H9 (cell line): ENCODE measurements at regions not wholly inside any gene's neighbourhood (a gene's known extent, or its start where the extent isn't known, plus 50 kb on each side); places are given as distances from the start of the nearest gene placed in this dataset.

Experiments used
- DNase-seq: peaks from one replicate; pipeline ENCODE4 v3.0.0-alpha.2; 2017
- H2AFZ ChIP-seq: one replicate; pipeline ENCODE4 v1.6.1; 2013; ENCODE audit warnings: mild to moderate bottlenecking, low read length, control low read depth, moderate library complexity
- H2AK5ac ChIP-seq: 2 replicates; pipeline ENCODE4 v1.6.1; 2013; ENCODE audit warnings: low read length, control low read depth, mixed read lengths; ENCODE audit not compliant: insufficient read length
- H2BK120ac ChIP-seq: one replicate; pipeline ENCODE4 v1.6.1; 2013; ENCODE audit warnings: low read depth, mild to moderate bottlenecking, low read length, control low read depth, inconsistent platforms; ENCODE audit not compliant: poor library complexity, severe bottlenecking
- H2BK12ac ChIP-seq: 2 replicates; pipeline ENCODE4 v1.6.1; 2013; ENCODE audit warnings: low read length, control low read depth, mixed read lengths, low read depth; ENCODE audit not compliant: insufficient read length
- H2BK15ac ChIP-seq: 2 replicates; pipeline ENCODE4 v1.6.1; 2013; ENCODE audit warnings: low read depth, low read length, control low read depth
- H2BK20ac ChIP-seq: one replicate; pipeline ENCODE4 v1.6.1; 2013; ENCODE audit warnings: low read depth, mild to moderate bottlenecking, low read length, control low read depth, inconsistent platforms; ENCODE audit not compliant: poor library complexity, severe bottlenecking
- H2BK5ac ChIP-seq: 2 replicates; pipeline ENCODE4 v1.6.1; 2013; ENCODE audit warnings: low read length, control low read depth, mixed read lengths; ENCODE audit not compliant: insufficient read length
- H3K14ac ChIP-seq: 2 replicates; pipeline ENCODE4 v1.6.1; 2013; ENCODE audit warnings: low read length, control low read depth; ENCODE audit not compliant: insufficient read depth
- H3K18ac ChIP-seq: 2 replicates; pipeline ENCODE4 v1.6.1; 2013; ENCODE audit warnings: low read depth, mild to moderate bottlenecking, mixed read lengths, low read length, control low read depth; ENCODE audit not compliant: insufficient read length
- H3K23ac ChIP-seq: 2 replicates; pipeline ENCODE4 v1.6.1; 2013; ENCODE audit warnings: low read length, control low read depth, mixed read lengths, low read depth; ENCODE audit not compliant: insufficient read length
- H3K23me2 ChIP-seq: 2 replicates; pipeline ENCODE4 v1.6.1; 2013; ENCODE audit warnings: low read depth, mild to moderate bottlenecking, mixed read lengths, low read length, control low read depth; ENCODE audit not compliant: insufficient read length, poor library complexity, severe bottlenecking
- H3K27ac ChIP-seq: 2 replicates; pipeline ENCODE4 v1.5.1; 2013; ENCODE audit warnings: low read length, control low read depth, mixed read lengths, low read depth; ENCODE audit not compliant: insufficient read length
- H3K27me3 ChIP-seq: 2 replicates; pipeline ENCODE4 v1.6.1; 2013; ENCODE audit warnings: low read length, control low read depth, inconsistent platforms; ENCODE audit not compliant: insufficient read depth
- H3K4ac ChIP-seq: 2 replicates; pipeline ENCODE4 v1.6.1; 2013; ENCODE audit warnings: low read depth, mild to moderate bottlenecking, control low read depth, inconsistent platforms, low read length, moderate library complexity
- H3K4me1 ChIP-seq: 2 replicates; pipeline ENCODE4 v1.6.1; 2013; ENCODE audit warnings: low read length, control low read depth, inconsistent platforms; ENCODE audit not compliant: insufficient read depth
- H3K4me2 ChIP-seq: 2 replicates; pipeline ENCODE4 v1.6.1; 2013; ENCODE audit warnings: low read length, control low read depth, mixed read lengths; ENCODE audit not compliant: insufficient read length, insufficient read depth
- H3K56ac ChIP-seq: 2 replicates; pipeline ENCODE4 v1.6.1; 2013; ENCODE audit warnings: low read depth, mild to moderate bottlenecking, mixed read lengths, low read length, control low read depth; ENCODE audit not compliant: insufficient read length
- H3K79me1 ChIP-seq: 2 replicates; pipeline ENCODE4 v1.6.1; 2013; ENCODE audit warnings: low read depth, mild to moderate bottlenecking, moderate library complexity, low read length, control low read depth, inconsistent platforms; ENCODE audit not compliant: insufficient read depth, poor library complexity, severe bottlenecking
- H3K79me2 ChIP-seq: 2 replicates; pipeline ENCODE4 v1.6.1; 2013; ENCODE audit warnings: low read length, control low read depth, inconsistent platforms; ENCODE audit not compliant: insufficient read depth
- H3K9ac ChIP-seq: 2 replicates; pipeline ENCODE4 v1.6.1; 2013; ENCODE audit warnings: low read length, control low read depth, mixed read lengths; ENCODE audit not compliant: insufficient read length; ENCODE audit errors: extremely low read depth
- H3K9me3 ChIP-seq: one replicate; pipeline ENCODE4 v1.6.1; 2013; ENCODE audit warnings: low read depth, low read length, inconsistent platforms; ENCODE audit not compliant: control insufficient read depth
- H3T11ph ChIP-seq: one replicate; pipeline ENCODE4 v1.6.1; 2013; ENCODE audit warnings: mild to moderate bottlenecking, low read length, control low read depth, inconsistent platforms
- H4K20me1 ChIP-seq: one replicate; pipeline ENCODE4 v1.6.1; 2013; ENCODE audit not compliant: control insufficient read depth, insufficient read length, insufficient read depth
- H4K5ac ChIP-seq: 2 replicates; pipeline ENCODE4 v1.6.1; 2013; ENCODE audit warnings: low read depth, mild to moderate bottlenecking, mixed read lengths, low read length, control low read depth; ENCODE audit not compliant: insufficient read length
- H4K8ac ChIP-seq: replicated peaks from 2 replicates; pipeline ENCODE4 v1.6.1; 2013; ENCODE audit warnings: low read length, control low read depth, mixed read lengths, low read depth; ENCODE audit not compliant: insufficient read length
- H4K91ac ChIP-seq: 2 replicates; pipeline ENCODE4 v1.6.1; 2013; ENCODE audit warnings: low read depth, mild to moderate bottlenecking, moderate library complexity, mixed read lengths, low read length, control low read depth; ENCODE audit not compliant: insufficient read length
- H3K27ac Mint-ChIP-seq, 3 experiments: 2 replicates in 2 of 3; 3 replicates in 1 of 3; pipeline ENCODE4 v1.8.0; 2020 to 2021; ENCODE audit warnings: mixed read lengths in 3 of 3, mild to moderate bottlenecking in 1 of 3, moderate library complexity in 1 of 3
- H3K27me3 Mint-ChIP-seq: 2 replicates; pipeline ENCODE4 v1.8.0; 2021; ENCODE audit warnings: low read depth, mild to moderate bottlenecking, moderate library complexity, mixed read lengths
- H3K36me3 Mint-ChIP-seq, 3 experiments: 2 replicates in 2 of 3; 3 replicates in 1 of 3; pipeline ENCODE4 v1.8.0; 2020 to 2021; ENCODE audit warnings: low read depth in 3 of 3, mixed read lengths in 3 of 3; ENCODE audit not compliant: insufficient read depth in 1 of 3
- H3K4me1 Mint-ChIP-seq, 2 experiments: 2 replicates each; pipeline ENCODE4 v1.8.0; 2020; ENCODE audit warnings: mixed read lengths in 2 of 2
- H3K4me3 Mint-ChIP-seq, 2 experiments: 2 replicates in 1 of 2; 3 replicates in 1 of 2; pipeline ENCODE4 v1.8.0; 2020 to 2021; ENCODE audit warnings: mild to moderate bottlenecking in 2 of 2, mixed read lengths in 2 of 2, moderate library complexity in 1 of 2
- H3K9me3 Mint-ChIP-seq, 2 experiments: 2 replicates in 1 of 2; 3 replicates in 1 of 2; pipeline ENCODE4 v1.8.0; 2020; ENCODE audit warnings: mild to moderate bottlenecking in 2 of 2, mixed read lengths in 2 of 2, moderate library complexity in 1 of 2
- WGBS: extraction: QIAGEN DNeasy Blood & Tissue Kit; methylation state at CpG from one replicate; pipeline ENCODE4 v1.1.7; 2013; ENCODE audit warnings: missing lambda C conversion rate, low lambda C conversion rate, mixed read lengths; ENCODE audit not compliant: insufficient read length; ENCODE audit errors: extremely low coverage; 5-methylcytosine and 5-hydroxymethylcytosine counted together
- TF ChIP-seq, protein P1 (sequence below): fragments of 200-600 bp; sonication (generic); conservative IDR thresholded peaks from 3 replicates; pipeline ENCODE4 v1.8.0; 2021; ENCODE audit warnings: antibody characterized with exemption, mild to moderate bottlenecking

DNA sequence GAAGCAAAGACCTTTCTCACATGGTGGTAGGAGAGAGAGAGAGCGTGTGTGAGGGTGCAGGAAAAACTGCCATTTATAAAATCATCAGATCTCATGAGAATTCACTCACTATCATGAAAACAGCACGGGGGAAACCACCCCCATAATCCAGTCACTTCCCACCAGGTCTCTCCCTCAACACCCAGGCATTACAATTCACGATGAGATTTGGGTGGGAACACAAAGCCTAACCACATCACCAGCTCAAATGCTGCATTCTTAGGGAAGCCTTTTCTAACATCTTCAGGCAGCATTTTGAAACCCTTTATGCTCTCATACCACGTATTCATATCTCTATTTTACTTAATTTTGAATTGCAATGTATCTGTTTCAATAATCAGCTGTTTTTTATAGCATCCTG, 165.9 kb downstream of the TMTC3 start:
- no peaks in the 10 kb centered on the region for H3K27me3 ChIP-seq
- no peak for DNase-seq
- TF ChIP-seq, protein P1, sequence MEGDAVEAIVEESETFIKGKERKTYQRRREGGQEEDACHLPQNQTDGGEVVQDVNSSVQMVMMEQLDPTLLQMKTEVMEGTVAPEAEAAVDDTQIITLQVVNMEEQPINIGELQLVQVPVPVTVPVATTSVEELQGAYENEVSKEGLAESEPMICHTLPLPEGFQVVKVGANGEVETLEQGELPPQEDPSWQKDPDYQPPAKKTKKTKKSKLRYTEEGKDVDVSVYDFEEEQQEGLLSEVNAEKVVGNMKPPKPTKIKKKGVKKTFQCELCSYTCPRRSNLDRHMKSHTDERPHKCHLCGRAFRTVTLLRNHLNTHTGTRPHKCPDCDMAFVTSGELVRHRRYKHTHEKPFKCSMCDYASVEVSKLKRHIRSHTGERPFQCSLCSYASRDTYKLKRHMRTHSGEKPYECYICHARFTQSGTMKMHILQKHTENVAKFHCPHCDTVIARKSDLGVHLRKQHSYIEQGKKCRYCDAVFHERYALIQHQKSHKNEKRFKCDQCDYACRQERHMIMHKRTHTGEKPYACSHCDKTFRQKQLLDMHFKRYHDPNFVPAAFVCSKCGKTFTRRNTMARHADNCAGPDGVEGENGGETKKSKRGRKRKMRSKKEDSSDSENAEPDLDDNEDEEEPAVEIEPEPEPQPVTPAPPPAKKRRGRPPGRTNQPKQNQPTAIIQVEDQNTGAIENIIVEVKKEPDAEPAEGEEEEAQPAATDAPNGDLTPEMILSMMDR = no peak
- no peak overlapping the region for H3K9ac ChIP-seq
- H3K4me2 ChIP-seq = no peak overlapping the region
- no peak overlapping the region for H4K8ac ChIP-seq
- H3K79me1 ChIP-seq = no peaks in the 10 kb centered on the region
- H3K18ac ChIP-seq = no peak overlapping the region
- H2BK12ac ChIP-seq = no peak overlapping the region
- Mint-ChIP-seq H3K27me3 (no peaks in the 10 kb centered on the region), H3K36me3 (no peaks in the 10 kb centered on the region), H3K27ac (no peak overlapping the region; a peak in 1 of 7 replicates), H3K4me3 (no peak overlapping the region), H3K9me3 (no peaks in the 10 kb centered on the region), H3K4me1 (no peaks in the 10 kb centered on the region)
- no peak overlapping the region for H4K5ac ChIP-seq
- H3K9me3 ChIP-seq = no peaks in the 10 kb centered on the region
- no CpG with 5 or more reads among the region's 4 CpGs for WGBS
- H3K4ac ChIP-seq = no peak overlapping the region
- no peaks in the 10 kb centered on the region for H3K23me2 ChIP-seq
- H3K79me2 ChIP-seq = no peaks in the 10 kb centered on the region
- H3K27ac ChIP-seq = no peak overlapping the region
- no peaks in the 10 kb centered on the region for H3K4me1 ChIP-seq
- H2AK5ac ChIP-seq = no peak overlapping the region
- no peak overlapping the region for H3K14ac ChIP-seq
- no peak overlapping the region for H4K91ac ChIP-seq
- H3T11ph ChIP-seq = no peak overlapping the region
- H2AFZ ChIP-seq = no peak overlapping the region
- H2BK20ac ChIP-seq = no peak overlapping the region
- no peak overlapping the region for H3K23ac ChIP-seq
- H4K20me1 ChIP-seq = no peaks in the 10 kb centered on the region
- no peak overlapping the region for H2BK15ac ChIP-seq
- no peak overlapping the region for H2BK120ac ChIP-seq
- H3K56ac ChIP-seq = no peak overlapping the region
- H2BK5ac ChIP-seq = no peak overlapping the region
